HCT116 (cell line): ENCODE measurements at regions not wholly inside any gene's neighbourhood (a gene's known extent, or its start where the extent isn't known, plus 50 kb on each side); places are given as distances from the start of the nearest gene placed in this dataset.

Source experiments
- ATAC-seq: fragments of 200-7000 bp; cut with Tn5 transposase; 2 replicates; pipeline ENCODE4 v1.9.1; 2020; ENCODE audit warnings: mild to moderate bottlenecking, moderate library complexity
- BruUV-seq: library from RNA; stranded (reverse); fragments of 400-500 nt; replicated peaks from 2 replicates; lab custom pipeline; 2021; lab: Mats Ljungman, UMichigan
- CTCF ChIA-PET: fragments of 300-600 bp; sonication (Branson Sonifier 250); formaldehyde crosslinking; loops from one replicate; lab custom pipeline; 2021; ENCODE audit warnings: antibody characterized with exemption; lab: Charles Lee
- POLR2A ChIA-PET: fragments of 300-600, 350-600 bp; sonication (Branson Sonifier 250); formaldehyde crosslinking; loops from one replicate; lab custom pipeline; 2021; ENCODE audit warnings: antibody characterized with exemption; lab: Charles Lee
- RAD21 ChIA-PET, 2 experiments: fragments of 300-600 bp; sonication (Branson Sonifier 250); formaldehyde crosslinking; loops; one replicate each; lab custom pipeline; 2023; ENCODE audit warnings: low total read pairs in 2 of 2; ENCODE audit not compliant: uncharacterized antibody in 2 of 2, unreplicated experiment in 2 of 2, low non-redundant PET in 1 of 2; lab: Charles Lee
- DNase-seq: peaks from one replicate; pipeline ENCODE4 v3.0.0-alpha.2; 2010; ENCODE audit warnings: low read depth, low spot score
- H2AFZ ChIP-seq: fragments of 200-600 bp; shearing (Covaris generic), sonication (generic); 2 replicates; pipeline ENCODE4 v1.6.1; 2017; ENCODE audit warnings: low read depth, mixed run types, mixed read lengths, antibody characterized with exemption, low read length; ENCODE audit not compliant: poor library complexity, severe bottlenecking
- H3K27ac ChIP-seq: 2 replicates; pipeline ENCODE4 v1.5.1; 2012; ENCODE audit warnings: low read depth, low read length
- H3K27me3 ChIP-seq: fragments of 200-600 bp; sonication (generic); 2 replicates; pipeline ENCODE4 v1.6.1; 2016; ENCODE audit warnings: mixed run types, low read length, mixed read lengths; ENCODE audit not compliant: insufficient read depth
- H3K36me3 ChIP-seq, 2 experiments: fragments of 200-500 bp in 1 of 2; fragments of 200-600 bp in 1 of 2; sonication (Bioruptor generic) in 1 of 2; sonication (generic) in 1 of 2; 2 replicates each; pipeline versions ENCODE4 v1.5.1 to v1.6.1; 2014 to 2016; ENCODE audit warnings: low read length in 2 of 2, inconsistent platforms in 1 of 2, mixed read lengths in 1 of 2, mixed run types in 1 of 2; ENCODE audit not compliant: insufficient read depth in 2 of 2, control insufficient read depth in 1 of 2
- H3K4me1 ChIP-seq, 2 experiments: fragments of 200-600 bp in 1 of 2; sonication (generic) in 1 of 2; 2 replicates each; pipeline versions ENCODE4 v1.5.1 to v1.6.1; 2012 to 2017; ENCODE audit warnings: low read length in 2 of 2, inconsistent platforms in 1 of 2, mild to moderate bottlenecking in 1 of 2, mixed read lengths in 1 of 2, mixed run types in 1 of 2, moderate library complexity in 1 of 2; ENCODE audit not compliant: insufficient read depth in 2 of 2, control insufficient read depth in 1 of 2
- H3K4me2 ChIP-seq: fragments of 200-600 bp; sonication (generic); 2 replicates; pipeline ENCODE4 v1.6.1; 2017; ENCODE audit warnings: mixed run types, low read length, mixed read lengths
- H3K4me3 ChIP-seq, 2 experiments: fragments of 200-600 bp in 1 of 2; sonication (generic) in 1 of 2; replicated peaks in 1 of 2; 2 replicates each; pipeline ENCODE4 v1.5.1; 2011 to 2016; ENCODE audit warnings: low read length in 2 of 2, control low read depth in 1 of 2, low read depth in 1 of 2, mild to moderate bottlenecking in 1 of 2, mixed read lengths in 1 of 2, mixed run types in 1 of 2
- H3K79me2 ChIP-seq: fragments of 200-600 bp; sonication (generic); 2 replicates; pipeline ENCODE4 v1.6.1; 2017; ENCODE audit warnings: mild to moderate bottlenecking, mixed run types, low read length, moderate library complexity, mixed read lengths; ENCODE audit not compliant: insufficient read depth
- H3K9ac ChIP-seq: fragments of 200-600 bp; sonication (generic); 2 replicates; pipeline ENCODE4 v1.6.1; 2016; ENCODE audit warnings: low read length, mixed read lengths
- H3K9me2 ChIP-seq: fragments of 200-600 bp; sonication (generic), shearing (Covaris generic); 2 replicates; pipeline ENCODE4 v1.6.1; 2017; ENCODE audit warnings: mixed run types, mild to moderate bottlenecking, moderate library complexity; ENCODE audit not compliant: insufficient read depth
- H3K9me3 ChIP-seq, 2 experiments: fragments of 200-500 bp in 1 of 2; fragments of 200-600 bp in 1 of 2; sonication (Bioruptor generic) in 1 of 2; sonication (generic) in 1 of 2; 2 replicates each; pipeline ENCODE4 v1.6.1; 2014 to 2017; ENCODE audit warnings: low read length in 2 of 2, mixed read lengths in 2 of 2, inconsistent platforms in 1 of 2, low read depth in 1 of 2, mild to moderate bottlenecking in 1 of 2, mixed run types in 1 of 2, moderate library complexity in 1 of 2; ENCODE audit not compliant: control insufficient read depth in 1 of 2, insufficient read depth in 1 of 2
- H4K20me1 ChIP-seq: fragments of 200-600 bp; sonication (generic), shearing (Covaris generic); 2 replicates; pipeline ENCODE4 v1.6.1; 2017; ENCODE audit warnings: mixed run types, mild to moderate bottlenecking, moderate library complexity; ENCODE audit not compliant: insufficient read depth
- POLR2AphosphoS5 ChIP-seq: IDR thresholded peaks from 2 replicates; pipeline ENCODE4 v1.6.1; 2011; ENCODE audit warnings: mild to moderate bottlenecking, low read depth, low read length, moderate library complexity
- REST ChIP-seq: IDR thresholded peaks from 2 replicates; pipeline ENCODE4 v1.6.1; 2012; ENCODE audit warnings: low read depth
- intact Hi-C: fragments of 100-400 bp; cut with micrococcal nuclease; formaldehyde crosslinking; loops from 2 replicates; pipeline ENCODE4 v1.10.0; 2022

- TF ChIP-seq POLR2AphosphoS5 = no peak
Observed at GRCh38 chr19:30884146-30884812, 465.0 kb downstream of the TSHZ3 start (continued).

GRCh38 chr19:30883071-30883470 is 466.2 kb downstream of the TSHZ3 start:
- H3K4me3 ChIP-seq = no peak overlapping the region
- CTCF ChIA-PET = no interaction called here
- BruUV-seq = no TSS peak
- no peak overlapping the region for H3K9ac ChIP-seq
- RAD21 ChIA-PET = no interaction called here
- H2AFZ ChIP-seq = no peak overlapping the region
- no peak overlapping the region for H3K27ac ChIP-seq
- no peaks in the 10 kb centered on the region for H3K79me2 ChIP-seq
- intact Hi-C loops = no loop called here
- peaks cover 7 to 50% of the 10 kb centered on the region in 2 experiments; a peak in 2 of 4 replicates for H3K9me3 ChIP-seq
- ATAC-seq (no peak), DNase-seq (no peak)
- no peaks in the 10 kb centered on the region for H3K36me3 ChIP-seq
- TF ChIP-seq POLR2AphosphoS5 (no peak), REST (no peak)
- H3K27me3 ChIP-seq = no peaks in the 10 kb centered on the region
- no peaks in the 10 kb centered on the region for H3K9me2 ChIP-seq
- no peak overlapping the region for H3K4me2 ChIP-seq
- no peaks in the 10 kb centered on the region for H4K20me1 ChIP-seq
- POLR2A ChIA-PET = no interaction called here
- H3K4me1 ChIP-seq = no peaks in the 10 kb centered on the region
